Mucosa of descending colon (tissue), 3 donors: ENCODE measurements at regions not wholly inside any gene's neighbourhood (a gene's known extent, or its start where the extent isn't known, plus 50 kb on each side); places are given as distances from the start of the nearest gene placed in this dataset.

Experiments used
- ATAC-seq: fragments of 200-7000 bp; cut with Tn5 transposase; one replicate; pipeline ENCODE4 v1.9.1; 2020; ENCODE audit warnings: mild to moderate bottlenecking, moderate library complexity
- DNase-seq, 3 donors: peaks; one replicate each; pipeline ENCODE4 v3.0.0-alpha.2; 2020
- H3K36me3 ChIP-seq: fragments of 200-600 bp; one replicate; pipeline ENCODE4 v1.8.0; 2021; ENCODE audit warnings: low read depth, mild to moderate bottlenecking
- H3K4me1 ChIP-seq: fragments of 200-600 bp; one replicate; pipeline ENCODE4 v1.8.0; 2021; ENCODE audit warnings: low read depth, mild to moderate bottlenecking
- H3K4me3 ChIP-seq: fragments of 200-600 bp; one replicate; pipeline ENCODE4 v1.8.0; 2021; ENCODE audit warnings: mild to moderate bottlenecking
- H3K9me3 ChIP-seq: fragments of 200-600 bp; one replicate; pipeline ENCODE4 v1.8.0; 2021; ENCODE audit warnings: mild to moderate bottlenecking
- CTCF ChIP-seq: fragments of 200-600 bp; IDR thresholded peaks from one replicate; pipeline ENCODE4 v1.8.0; 2022; ENCODE audit warnings: antibody characterized with exemption, mild to moderate bottlenecking
- intact Hi-C, 2 donors: fragments of 100-400 bp; cut with DNase I in 1 of 2; cut with micrococcal nuclease in 1 of 2; formaldehyde crosslinking; loops; one replicate each; pipeline versions ENCODE4 v1.11.0 to v1.11.1; 2022; cut with DNase I, micrococcal nuclease
- donor health status: DM: no; HTN: no; CAD: no; lungs with moderate emphysema.
- donor health status: DM: no; HTN: no; CAD: no.
- donor health status: DM: no; HTN: yes; CAD: no.

GRCh38 chr2:136479696-136480095 is 285.6 kb upstream of the THSD7B start:
- no peak for TF ChIP-seq CTCF
- intact Hi-C loops: no loop called here
- DNase-seq (no peak), ATAC-seq (no peak)
- Histone ChIP-seq H3K4me1 (no peaks in the 10 kb centered on the region), H3K4me3 (no peak overlapping the region), H3K36me3 (no peaks in the 10 kb centered on the region), H3K9me3 (no peaks in the 10 kb centered on the region)

DNA sequence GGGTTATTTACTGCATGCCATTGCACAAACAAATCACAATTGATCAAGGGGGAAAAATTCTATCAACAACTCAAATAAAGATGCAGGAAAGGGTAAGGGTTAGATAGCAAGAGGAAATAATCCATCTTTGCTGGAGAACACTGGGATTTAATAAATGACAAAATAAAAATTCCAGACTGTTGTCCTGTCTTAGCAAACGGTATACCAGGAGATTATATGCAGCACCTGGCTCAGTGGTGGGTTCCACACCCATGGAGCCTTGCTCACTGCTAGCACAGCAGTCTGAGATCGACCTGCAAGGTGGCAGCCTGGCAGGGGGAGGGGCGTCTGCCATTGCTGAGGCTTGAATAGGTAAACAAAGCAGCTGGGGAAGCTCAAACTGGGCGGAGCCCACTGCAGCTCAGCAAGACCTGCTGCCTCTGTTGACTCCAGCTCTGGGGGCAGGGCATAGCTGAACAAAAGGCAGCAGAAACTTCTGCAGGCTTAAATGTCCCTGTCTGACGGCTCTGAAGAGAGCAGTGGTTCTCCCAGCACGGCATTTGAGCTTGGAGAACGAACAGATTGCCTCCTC is 296.5 kb upstream of the THSD7B start:
- DNase-seq: no peak
- ATAC-seq: no peak

GRCh38 chr2:136452528-136452927 is 312.8 kb upstream of the THSD7B start:
- H3K36me3 ChIP-seq: no peaks in the 10 kb centered on the region
- no peak for ATAC-seq
- TF ChIP-seq CTCF: no peak
- H3K9me3 ChIP-seq: no peaks in the 10 kb centered on the region
- no peak overlapping the region for H3K4me3 ChIP-seq
- no peaks in the 10 kb centered on the region for H3K4me1 ChIP-seq
- DNase-seq: no peak
- intact Hi-C loops: no loop called here

More for the DNA sequence above, 296.5 kb upstream of the THSD7B start:
- peaks cover 2% of the 10 kb centered on the region for H3K9me3 ChIP-seq
- no peaks in the 10 kb centered on the region for H3K4me1 ChIP-seq
- H3K4me3 ChIP-seq: no peak overlapping the region
- no peaks in the 10 kb centered on the region for H3K36me3 ChIP-seq
- intact Hi-C loops: no loop called here
- TF ChIP-seq CTCF: no peak

GRCh38 chr2:136448986-136449780 is 316.2 kb upstream of the THSD7B start:
- intact Hi-C loops: no loop called here
- no peak for ATAC-seq
- Histone ChIP-seq H3K9me3 (no peaks in the 10 kb centered on the region), H3K4me3 (no peak overlapping the region), H3K36me3 (no peaks in the 10 kb centered on the region), H3K4me1 (no peaks in the 10 kb centered on the region)
- no peak for DNase-seq
- TF ChIP-seq CTCF: no peak

DNA sequence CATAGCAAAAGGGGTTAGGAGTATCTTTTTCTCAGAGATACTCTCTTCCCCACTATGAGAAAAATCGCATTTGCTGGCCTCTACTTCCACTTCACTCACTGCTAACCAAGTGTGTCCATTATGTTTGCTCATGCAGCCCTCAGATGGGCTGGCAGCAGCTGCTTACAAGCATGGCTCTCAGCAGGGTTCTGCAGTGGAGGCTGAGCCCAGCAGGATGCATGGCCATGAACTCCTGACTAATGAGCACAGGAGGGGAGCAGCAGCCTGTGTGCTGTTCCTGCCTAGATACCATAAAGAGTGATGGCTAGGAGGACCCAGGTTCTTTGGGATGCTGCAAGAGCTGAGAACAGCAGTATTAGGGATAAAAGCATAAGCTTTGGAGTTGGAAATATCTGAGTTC is 316.9 kb upstream of the THSD7B start:
- ATAC-seq (no peak), DNase-seq (no peak)
- Histone ChIP-seq H3K9me3 (no peaks in the 10 kb centered on the region), H3K4me3 (no peak overlapping the region), H3K36me3 (no peaks in the 10 kb centered on the region), H3K4me1 (no peaks in the 10 kb centered on the region)
- no peak for TF ChIP-seq CTCF
- intact Hi-C loops: no loop called here
